Limb (tissue), 2 donors: ENCODE measurements at regions not wholly inside any gene's neighbourhood (a gene's known extent, or its start where the extent isn't known, plus 50 kb on each side); places are given as distances from the start of the nearest gene placed in this dataset.
"Not testable (repeated sequence)": the region's sequence is repeated elsewhere in the genome, so short reads cannot be mapped to it uniquely, and the experiment has no call there.

Experiments
- DNase-seq, 2 donors: peaks; one replicate each; pipeline ENCODE4 v3.0.0-alpha.2; 2016; ENCODE audit errors: extremely low spot score in 2 of 2

DNA sequence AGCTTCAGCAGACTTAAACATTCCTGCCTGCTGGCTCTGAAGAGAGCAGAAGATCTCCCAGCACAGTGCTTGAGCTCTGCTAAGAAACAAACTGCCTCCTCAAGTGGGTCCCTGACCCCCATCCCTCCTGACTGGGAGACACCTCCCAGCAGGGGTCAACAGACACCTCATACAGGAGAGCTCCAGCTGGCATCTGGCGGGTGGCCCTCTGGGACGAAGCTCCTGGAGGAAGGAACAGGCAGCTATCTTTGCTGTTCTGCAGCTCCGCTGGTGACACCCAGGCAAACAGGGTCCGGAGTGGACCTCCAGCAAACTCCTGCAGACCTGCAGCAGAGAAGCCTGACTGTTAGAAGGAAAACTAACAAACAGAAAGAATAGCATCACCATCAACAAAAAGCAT lies 139.3 kb downstream of the ATXN7L3B start:
- not testable (repeated sequence) for DNase-seq

- DNase-seq: no peak
Observed at GRCh38 chr12:74685385-74685784, 147.8 kb downstream of the ATXN7L3B start.

GRCh38 chr12:74689071-74689655 lies 151.5 kb downstream of the ATXN7L3B start:
- peak in 1 of 2 donors; percentile 63 for DNase-seq

DNA sequence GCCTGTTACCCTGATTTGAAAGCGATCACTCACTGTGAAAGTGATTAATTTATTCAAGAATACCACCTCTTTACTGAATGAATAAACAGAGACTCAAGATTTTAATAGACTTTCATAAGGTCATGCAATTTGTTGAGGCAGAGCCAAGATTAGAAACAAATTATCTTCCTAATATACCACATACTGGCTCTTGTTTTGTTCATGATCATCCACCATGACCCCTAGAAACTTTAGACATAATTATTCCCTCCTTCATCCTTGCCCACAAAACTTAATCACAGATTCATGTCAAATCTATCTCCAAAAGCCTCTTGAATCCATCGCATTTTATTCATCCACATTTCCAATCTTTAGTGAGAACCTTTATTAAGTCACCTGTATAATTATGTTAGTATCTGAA lies 152.3 kb downstream of the ATXN7L3B start:
- no peak for DNase-seq

GRCh38 chr12:74719447-74719846 lies 181.8 kb downstream of the ATXN7L3B start:
- no peak for DNase-seq

DNA sequence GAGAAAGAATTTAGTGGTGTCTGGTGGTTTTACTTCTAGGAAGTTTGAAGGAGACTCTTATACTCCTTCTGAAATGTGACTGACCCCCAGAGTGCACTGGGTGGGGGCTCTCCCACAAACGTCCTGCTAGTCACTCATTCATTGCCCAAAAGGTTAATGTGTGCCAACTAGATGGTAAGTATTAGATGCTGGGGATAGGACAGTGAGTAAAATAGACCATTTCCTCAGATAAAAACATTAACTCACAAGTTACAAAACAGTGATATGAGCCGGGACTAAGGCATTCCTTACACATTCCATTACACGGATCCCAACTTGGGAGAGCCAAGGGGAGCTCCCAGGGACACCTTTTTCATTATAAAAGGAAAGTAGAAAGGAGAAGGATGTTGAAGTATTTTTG lies 185.1 kb downstream of the ATXN7L3B start:
- no peak for DNase-seq

DNA sequence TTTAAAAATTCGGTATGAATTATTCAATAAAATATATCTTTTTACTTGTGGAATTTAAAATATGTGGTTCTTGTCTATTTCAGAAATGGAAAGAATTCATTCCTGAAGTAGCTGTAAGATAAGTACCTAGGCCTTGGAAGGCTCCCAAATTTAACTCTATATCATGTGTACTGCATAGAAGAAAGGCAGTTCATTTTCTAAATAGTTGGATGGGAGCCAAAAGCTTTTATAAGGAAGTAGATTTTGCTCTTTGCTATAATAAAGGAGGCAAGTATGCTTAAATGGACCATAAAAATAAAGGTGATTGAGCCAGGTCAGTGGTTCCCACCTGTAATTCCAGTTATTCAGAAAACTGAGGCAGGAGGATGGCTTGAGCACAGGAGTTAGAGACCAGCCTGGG lies 187.5 kb downstream of the ATXN7L3B start:
- DNase-seq: no peak

GRCh38 chr12:74728006-74728405 lies 190.4 kb downstream of the ATXN7L3B start:
- DNase-seq: no peak

GRCh38 chr12:74732164-74732784 lies 194.6 kb downstream of the ATXN7L3B start:
- DNase-seq: no peak

DNA sequence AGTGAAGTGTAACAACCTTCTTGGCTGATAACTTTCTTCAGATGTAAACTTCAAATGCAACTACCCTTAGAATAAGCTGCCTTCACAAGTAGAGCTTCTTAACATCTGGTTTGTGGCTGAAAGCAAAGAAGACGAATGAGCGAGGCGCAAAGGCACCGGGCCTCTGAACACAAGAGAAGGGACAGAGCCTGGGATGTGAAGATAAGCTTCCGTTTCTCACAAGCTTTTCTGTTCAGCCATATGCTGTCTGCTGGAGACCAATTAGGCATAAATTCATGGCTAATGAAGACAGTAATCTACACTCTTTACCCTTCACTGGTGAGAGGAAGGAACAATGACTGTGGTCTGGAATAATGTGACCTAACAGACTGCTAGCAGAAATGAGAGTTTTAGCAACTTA lies 195.2 kb downstream of the ATXN7L3B start:
- no peak for DNase-seq

GRCh38 chr12:74741112-74741511 lies 203.5 kb downstream of the ATXN7L3B start:
- DNase-seq: no peak

DNA sequence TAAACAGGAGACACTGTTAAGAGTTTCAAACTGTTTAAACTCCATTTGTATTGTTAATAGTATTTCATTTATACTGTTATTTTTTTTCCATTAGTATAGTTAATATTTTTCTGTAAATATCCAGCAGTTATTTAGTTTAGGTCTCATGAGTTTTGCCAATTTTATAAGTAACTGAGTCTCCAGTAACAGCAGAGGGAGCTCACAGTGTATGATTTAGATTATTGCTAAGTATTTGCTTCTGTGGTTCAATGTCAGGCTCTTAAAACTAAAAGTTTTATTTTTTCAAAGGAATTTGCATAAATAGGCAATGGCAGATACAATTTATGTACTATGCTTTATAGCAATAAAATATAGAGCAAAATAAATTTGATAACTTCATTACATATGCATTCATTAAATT lies 209.7 kb downstream of the ATXN7L3B start:
- peak in 1 of 2 donors; percentile 26 for DNase-seq

- no peak for DNase-seq
Observed at GRCh38 chr12:74751441-74751840, 213.8 kb downstream of the ATXN7L3B start.

DNA sequence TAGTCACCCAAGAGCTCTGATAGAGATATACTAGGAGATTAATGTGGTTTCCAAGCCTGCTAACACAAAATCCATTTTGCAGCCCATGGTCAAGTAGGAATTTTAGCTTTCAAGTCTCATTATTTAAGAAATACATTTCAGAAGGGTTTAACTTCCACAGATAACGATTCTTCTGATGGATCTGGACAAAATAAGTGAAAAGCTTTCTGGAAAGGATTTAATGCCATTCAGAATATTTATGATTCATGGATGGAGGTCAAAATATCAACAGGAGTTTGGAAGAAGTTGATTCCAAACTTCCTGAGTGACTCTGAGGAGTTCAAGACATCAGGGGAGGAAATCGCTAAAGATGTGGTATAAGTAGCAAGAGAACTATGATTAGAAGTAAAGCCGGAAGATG lies 214.6 kb downstream of the ATXN7L3B start:
- DNase-seq: no peak

DNA sequence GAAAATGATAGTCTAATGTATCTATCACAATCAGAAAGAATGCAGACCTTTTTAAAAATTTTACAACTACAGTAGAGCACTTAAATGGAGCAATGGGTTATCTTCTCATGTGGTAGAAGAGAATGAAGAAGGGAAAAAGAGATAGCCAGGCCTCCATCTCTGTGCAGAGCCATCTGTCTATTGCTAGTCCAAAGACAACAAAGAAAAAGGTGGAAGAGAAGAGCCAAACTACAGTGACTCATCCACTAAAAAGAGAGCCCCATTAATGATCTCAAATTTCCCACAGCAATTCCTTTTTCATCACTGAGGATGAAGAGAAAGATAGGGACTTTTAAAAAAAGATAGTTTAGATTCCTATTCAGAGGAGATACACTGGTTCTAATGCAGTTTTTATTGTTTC lies 232.9 kb downstream of the ATXN7L3B start:
- no peak for DNase-seq

DNA sequence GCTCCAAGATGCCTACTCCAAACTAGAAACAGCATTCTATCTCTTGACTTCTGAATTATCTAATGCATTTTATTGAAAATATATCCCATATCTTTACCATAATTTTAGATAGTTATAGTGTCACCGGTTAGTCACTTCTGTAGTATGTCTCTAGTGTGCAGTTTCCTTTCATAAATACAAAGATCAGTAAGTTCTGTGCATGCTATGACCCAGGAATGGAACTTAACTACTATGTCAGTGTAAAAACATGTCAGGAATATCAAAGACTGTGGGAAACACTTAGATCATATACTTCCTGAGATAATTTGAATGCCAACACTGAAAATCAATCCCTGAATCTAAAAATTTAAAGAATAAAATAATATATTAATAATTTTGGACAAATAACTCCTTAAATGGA lies 237.6 kb downstream of the ATXN7L3B start:
- no peak for DNase-seq

DNA sequence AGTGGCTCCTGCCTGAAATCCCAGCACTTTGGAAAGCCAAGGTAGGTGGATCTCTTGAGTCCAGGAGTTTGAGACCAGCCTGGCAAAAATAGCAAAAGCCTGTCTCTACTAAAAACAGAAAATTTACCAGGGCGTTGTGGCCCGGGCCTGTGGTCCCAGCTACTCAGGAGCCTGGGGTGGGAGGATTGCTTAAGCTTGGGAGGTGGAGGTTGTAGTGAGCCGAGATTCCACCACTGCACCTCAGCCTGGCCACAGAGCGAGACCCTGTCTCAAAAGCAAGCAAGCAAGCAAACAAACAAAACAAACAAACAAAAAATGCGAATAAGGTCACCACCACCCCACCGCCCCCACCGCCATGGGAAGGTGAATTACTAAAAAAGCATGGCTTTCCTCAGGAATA lies 238.7 kb downstream of the ATXN7L3B start:
- no peak for DNase-seq

- no peak for DNase-seq
Observed at GRCh38 chr12:74780182-74780849, 242.7 kb downstream of the ATXN7L3B start.

DNA sequence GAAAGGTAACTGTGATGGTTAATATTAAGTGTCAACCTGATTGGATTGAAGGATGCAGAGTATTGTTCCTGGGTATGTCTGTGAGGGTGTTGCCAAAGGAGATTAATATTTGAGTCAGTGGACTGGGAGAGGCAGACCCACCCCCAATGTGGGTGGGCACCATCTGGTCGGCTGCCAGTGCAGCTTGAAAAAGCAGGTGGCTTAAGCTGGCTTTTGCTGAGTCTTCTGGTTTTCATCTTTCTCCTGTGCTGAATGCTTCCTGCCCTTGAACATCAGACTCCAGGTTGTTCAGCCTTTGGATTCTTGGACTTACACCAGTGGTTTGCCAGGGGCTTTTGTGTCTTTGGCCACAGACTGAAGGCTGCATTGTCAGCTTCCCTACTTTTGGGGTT lies 243.2 kb downstream of the ATXN7L3B start:
- not testable (repeated sequence) for DNase-seq

DNA sequence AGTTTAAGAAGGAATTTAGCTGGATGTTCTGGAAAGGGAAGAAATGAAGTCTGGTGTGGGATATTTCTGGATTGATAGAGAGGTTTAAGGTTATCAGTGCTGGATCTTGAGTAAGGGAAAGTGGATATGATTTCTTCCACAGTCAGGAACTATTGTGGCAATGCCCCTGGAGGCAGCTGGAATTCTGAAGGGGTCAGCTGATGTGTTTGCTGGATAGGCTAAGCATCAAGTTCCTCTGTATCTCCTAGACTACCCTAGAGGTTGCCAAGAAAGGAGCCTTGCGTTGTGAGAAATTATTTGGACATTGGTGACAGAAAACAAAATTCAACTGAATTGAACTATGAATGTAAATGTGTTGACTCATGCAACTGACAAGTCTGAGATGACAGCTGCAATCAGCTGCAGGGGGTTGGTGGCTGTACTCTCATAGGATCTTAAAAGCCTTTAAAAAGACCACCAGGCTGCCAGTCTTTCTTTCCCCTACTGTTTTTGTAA lies 244.4 kb downstream of the ATXN7L3B start:
- DNase-seq: no peak

DNA sequence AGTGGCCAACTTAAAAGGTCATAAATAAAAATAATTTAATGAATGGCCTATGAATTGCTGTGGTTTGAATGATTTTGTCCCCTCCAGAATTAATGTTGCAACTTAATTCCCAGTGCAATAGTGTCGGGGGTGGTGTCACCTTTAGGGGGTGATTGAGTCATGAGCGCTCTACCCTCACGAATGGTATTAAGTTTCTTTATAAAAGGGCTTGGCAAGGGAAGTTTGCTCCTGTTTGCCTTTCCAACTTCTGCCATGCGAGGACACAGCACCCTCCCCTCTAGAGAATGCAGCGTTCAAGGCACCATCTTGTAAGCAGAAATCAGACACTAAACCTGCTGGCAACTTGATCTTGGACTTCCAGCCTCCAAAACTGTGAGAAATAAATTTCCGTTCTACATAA lies 253.3 kb downstream of the ATXN7L3B start:
- DNase-seq: no peak

- no peak for DNase-seq
Observed at GRCh38 chr12:74791365-74791764, 253.7 kb downstream of the ATXN7L3B start.

DNA sequence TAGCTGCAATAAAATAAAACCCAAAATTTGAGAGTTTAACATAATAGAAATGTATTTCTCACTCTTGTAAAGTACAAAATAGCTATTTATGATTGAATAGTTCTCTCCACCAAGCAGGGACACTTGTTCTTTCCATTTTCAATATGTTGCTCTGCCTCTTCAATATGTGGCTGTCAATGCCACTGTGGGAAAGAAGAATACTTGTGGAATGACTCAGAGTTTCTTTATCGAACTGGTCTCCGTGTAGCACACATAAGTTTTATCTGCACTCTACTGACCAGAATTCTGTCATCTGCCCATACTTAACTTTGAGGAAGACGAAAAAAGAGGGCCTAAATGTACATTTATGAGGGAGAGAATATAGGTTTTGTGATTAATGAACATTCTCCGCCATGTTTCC lies 256.9 kb downstream of the ATXN7L3B start:
- no peak for DNase-seq
